SK-N-DZ (cell line): ENCODE measurements at regions not wholly inside any gene's neighbourhood (a gene's known extent, or its start where the extent isn't known, plus 50 kb on each side); places are given as distances from the start of the nearest gene placed in this dataset.
A peak's percentile ranks its signal among the peaks of the same experiment; 100 is the strongest.

Experiments used
- DNase-seq: peaks from one replicate; pipeline ENCODE4 v3.0.0-alpha.2; 2015; ENCODE audit warnings: low spot score

DNA sequence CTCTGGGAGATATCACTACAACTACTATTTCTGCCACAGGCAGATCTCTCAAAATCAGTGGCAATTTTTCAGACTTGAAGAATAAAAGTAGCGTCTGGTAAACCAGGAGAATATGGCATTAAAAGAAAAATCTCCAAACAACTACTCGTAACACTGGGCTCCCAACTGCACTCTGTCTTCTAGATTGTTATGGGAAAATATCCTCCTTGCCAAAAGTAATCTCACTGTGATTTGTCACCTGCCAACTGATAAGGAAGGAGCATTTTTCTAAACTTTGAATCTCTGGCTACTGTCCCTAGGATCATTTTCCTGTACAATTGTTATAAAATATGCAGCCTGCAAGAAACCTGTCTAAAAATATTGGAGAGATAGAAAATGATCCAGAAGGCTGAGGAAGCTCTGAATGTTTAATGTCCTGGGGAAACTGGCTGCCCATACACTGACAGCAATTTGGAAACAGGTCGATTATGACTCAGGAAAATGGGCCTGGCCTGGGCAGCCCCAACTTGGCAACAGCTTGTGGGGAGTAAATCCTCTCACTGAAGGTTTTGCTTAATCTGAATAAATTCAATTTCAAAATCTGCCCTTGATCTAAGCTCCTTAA, 90.5 kb upstream of the DBX1 start:
- DNase-seq, result no peak

GRCh38 chr11:20249796-20250195, 89.5 kb upstream of the DBX1 start:
- no peak for DNase-seq

GRCh38 chr11:20249378-20249777, 89.1 kb upstream of the DBX1 start:
- no peak for DNase-seq

GRCh38 chr11:20248871-20249270, 88.6 kb upstream of the DBX1 start:
- DNase-seq, result no peak

DNA sequence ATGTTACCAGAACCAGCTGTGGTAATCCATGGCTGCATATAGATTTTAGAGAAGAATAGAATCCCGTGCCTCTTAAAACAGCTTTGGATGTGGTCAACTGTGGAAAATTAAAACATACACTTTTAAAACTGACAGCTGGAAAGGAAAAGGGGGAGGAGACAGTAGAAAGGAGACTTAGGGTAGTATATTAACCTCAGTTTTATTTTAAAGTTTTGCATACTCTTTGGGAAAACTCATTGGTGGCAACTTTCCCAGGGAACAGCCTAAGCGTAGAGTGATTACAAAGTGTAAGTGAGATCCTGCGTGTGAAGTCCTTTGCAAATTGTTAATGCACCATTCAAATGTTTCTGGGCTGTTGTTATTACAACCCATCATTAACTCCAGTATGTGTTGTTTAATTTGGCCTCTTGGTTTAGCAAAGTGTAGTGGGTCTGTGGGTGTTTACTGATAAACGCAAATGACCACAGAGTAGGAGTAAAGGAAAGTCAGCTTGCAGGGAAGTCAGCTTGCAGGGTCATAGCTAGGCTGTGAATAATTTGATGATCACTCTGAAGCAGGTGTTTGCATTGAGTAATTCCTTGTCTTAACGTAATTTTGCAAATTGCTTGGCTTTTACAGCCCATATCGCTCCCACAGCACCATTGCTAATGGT, 88.0 kb upstream of the DBX1 start:
- DNase-seq, result no peak

- DNase-seq, result no peak
Observed at GRCh38 chr11:20247591-20248007, 87.3 kb upstream of the DBX1 start.

DNA sequence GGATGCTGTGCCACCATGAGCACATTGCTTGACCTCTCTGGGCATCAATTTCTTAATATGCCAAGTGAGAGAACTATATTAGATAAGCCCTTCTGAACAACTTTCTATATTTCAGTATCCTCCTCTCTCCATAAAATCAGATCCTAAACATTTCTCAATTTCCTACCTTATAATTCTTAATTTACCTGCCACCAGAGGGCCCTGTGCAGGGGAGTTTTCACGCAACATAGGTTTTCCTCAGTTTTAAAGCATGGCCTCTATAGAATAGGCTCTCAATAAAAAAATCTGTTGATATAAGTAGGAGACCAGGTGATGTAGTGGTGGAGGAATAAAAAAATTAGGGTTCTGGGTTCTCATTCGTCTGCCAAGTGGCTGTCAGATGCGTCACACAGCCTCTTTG, 83.7 kb upstream of the DBX1 start:
- no peak for DNase-seq

DNA sequence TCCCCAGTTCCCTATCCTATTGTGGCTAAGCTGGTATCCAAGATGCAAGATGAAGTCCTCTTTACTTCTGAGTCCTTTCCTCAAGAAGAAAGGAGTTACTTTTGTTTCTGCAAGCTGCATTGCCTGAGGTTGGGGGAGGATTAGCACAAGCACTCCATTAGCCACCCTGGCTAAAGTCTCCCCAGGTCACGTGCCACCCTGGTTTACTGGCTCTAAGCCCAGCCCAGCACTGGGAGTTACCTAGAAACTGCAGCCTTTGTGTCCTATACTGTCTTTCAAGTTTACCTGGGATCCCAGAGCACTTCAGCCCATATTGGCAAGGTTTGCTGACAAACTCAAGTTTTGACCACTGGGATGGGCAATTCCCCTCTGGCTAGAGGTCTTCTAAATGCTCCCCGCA, 78.4 kb upstream of the DBX1 start:
- no peak for DNase-seq

- DNase-seq, result no peak
Observed at GRCh38 chr11:20235164-20235563, 74.9 kb upstream of the DBX1 start.

DNA sequence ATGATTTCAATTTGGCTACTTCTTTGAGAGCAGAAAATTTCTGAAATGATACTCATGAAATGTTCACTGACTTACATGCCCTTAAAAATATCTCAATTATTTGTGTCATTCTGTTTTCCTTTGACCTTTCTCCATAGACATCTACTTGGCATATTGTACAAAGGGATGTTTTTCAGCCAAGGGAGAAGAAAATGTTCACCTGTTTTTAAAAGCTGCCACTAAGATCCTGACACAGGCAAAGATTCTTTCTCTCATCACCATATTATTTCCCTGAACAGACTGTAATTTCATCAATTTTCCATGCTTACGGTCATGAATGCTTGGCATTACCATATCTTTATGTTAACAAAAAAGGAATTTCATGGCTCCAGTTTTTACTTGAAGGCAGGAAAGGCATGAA, 67.4 kb upstream of the DBX1 start:
- no peak for DNase-seq

DNA sequence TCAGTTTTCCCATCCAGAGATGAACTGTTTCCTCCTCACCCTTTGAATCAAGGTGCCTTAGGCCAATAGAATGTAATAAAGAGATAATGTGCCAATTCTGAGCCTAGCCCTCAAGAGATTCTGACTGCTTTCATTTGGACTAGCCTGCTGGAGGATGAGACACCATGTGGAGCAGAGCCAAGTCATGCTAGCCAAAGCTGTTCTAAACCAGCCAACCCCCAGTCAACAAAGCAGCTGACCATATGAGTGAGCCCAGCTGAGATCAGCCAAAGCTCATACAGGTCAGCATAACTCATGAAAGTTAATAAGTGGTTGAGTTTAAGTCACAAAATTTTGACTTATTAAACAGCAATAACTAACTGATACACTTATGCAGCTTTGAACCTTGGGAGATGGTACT, 66.7 kb upstream of the DBX1 start:
- no peak for DNase-seq

DNA sequence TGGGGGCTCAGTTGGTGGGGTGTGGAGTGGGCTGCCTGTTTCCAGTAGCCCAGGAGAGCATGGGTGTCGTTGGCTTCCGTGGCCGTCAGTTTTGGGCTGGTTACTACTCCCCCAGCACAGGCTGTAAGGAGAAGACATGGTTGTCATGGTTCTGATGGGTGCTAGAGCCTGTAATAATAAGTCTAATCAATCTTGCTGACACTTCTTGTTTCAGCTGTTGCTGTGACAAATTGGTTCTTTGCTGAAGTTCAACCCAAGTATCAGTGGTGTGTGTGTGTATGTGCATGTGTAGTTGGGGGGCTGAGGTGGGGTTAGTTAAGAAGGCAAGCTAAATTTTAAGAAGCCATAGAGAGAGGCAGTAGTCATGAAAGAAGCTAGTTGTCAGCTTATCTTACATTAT, 61.3 kb upstream of the DBX1 start:
- DNase-seq, result no peak

DNA sequence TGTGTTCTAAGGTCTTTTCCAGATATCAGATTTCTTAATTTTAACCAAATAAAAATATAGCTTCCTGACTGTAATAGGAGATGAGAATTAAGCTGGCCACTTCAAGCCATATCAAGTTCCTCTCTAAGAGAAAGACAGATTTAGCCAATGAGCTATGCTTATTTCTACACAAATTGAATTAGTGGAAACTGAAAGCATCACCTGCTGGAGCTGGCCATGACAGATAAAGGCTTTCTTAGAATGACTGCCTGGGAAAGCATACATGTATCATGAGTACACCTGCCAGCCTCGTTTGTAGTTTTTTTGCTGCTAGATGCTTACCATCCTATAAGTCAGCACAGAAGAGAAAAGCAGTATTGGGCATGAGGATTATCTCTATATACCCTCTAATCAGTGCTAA, 53.5 kb upstream of the DBX1 start:
- DNase-seq, result peak; percentile 51

DNA sequence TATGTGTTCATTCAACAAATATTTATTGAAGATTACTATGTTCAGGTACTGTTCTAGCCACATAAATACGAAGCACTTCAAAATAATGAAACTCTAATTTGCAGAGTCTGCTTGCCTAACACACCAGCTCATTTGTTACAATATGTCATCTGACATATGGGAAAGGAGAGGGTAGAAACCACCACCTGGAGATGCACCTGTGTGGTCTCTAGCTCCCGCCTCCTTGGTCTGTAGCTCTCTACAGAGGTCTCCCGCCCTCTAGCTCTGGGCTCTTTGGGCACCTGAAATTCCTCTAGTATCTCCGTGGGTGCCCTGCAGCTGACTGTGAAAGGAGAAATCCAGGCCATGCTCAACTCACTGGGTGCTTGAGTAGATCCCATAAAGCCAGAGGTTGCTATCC, 51.4 kb upstream of the DBX1 start:
- DNase-seq, result no peak
